ENCODE measurements at regions not wholly inside any gene's neighbourhood (a gene's known extent, or its start where the extent isn't known, plus 50 kb on each side); places are given as distances from the start of the nearest gene placed in this dataset.

- no peaks in the 10 kb centered on the region for H3K27me3 ChIP-seq (ENCODE audit: control insufficient read depth in 3 of 3, insufficient read depth in 3 of 3, low read length in 3 of 3)
- H3K36me3 ChIP-seq (ENCODE audit: control insufficient read depth in 3 of 3, insufficient read depth in 2 of 3, low read depth in 1 of 3, low read length in 3 of 3): no peaks in the 10 kb centered on the region
- H3K27ac ChIP-seq (ENCODE audit: low read depth in 1 of 3, low read length in 2 of 3): no peak overlapping the region
- DNase-seq: no peak
- no peaks in the 10 kb centered on the region for H3K4me1 ChIP-seq (ENCODE audit: control insufficient read depth in 3 of 3, insufficient read depth in 2 of 3, low read depth in 1 of 3, low read length in 2 of 3)
- FAIRE-seq: no peak
- no peaks in the 10 kb centered on the region for H3K9me3 ChIP-seq (ENCODE audit: control insufficient read depth in 2 of 2, insufficient read depth in 1 of 2, low read depth in 1 of 2, low read length in 1 of 2)
- no peak overlapping the region for H3K4me3 ChIP-seq (ENCODE audit: low read depth in 1 of 3, low read length in 3 of 3)
- 14 to 43% (median 32%) methylated on average over 2 of the region's 2 CpGs for WGBS, 3 donors
Measured at GRCh38 chr16:6195966-6196365, 1098.4 kb upstream of the EEF2KMT start.

GRCh38 chr16:6193718-6194117 lies 1096.1 kb upstream of the EEF2KMT start:
- peaks cover 0 to 1% of the 10 kb centered on the region in 2 donors for H3K9me3 ChIP-seq (ENCODE audit: control insufficient read depth in 2 of 2, insufficient read depth in 1 of 2, low read depth in 1 of 2, low read length in 1 of 2)
- no peaks in the 10 kb centered on the region for H3K27me3 ChIP-seq (ENCODE audit: control insufficient read depth in 3 of 3, insufficient read depth in 3 of 3, low read length in 3 of 3)
- H3K27ac ChIP-seq (ENCODE audit: low read depth in 1 of 3, low read length in 2 of 3): no peak overlapping the region
- no peak overlapping the region for H3K4me3 ChIP-seq (ENCODE audit: low read depth in 1 of 3, low read length in 3 of 3)
- DNase-seq (peak; percentile 41 to 54), FAIRE-seq (no peak)
- no peaks in the 10 kb centered on the region for H3K36me3 ChIP-seq (ENCODE audit: control insufficient read depth in 3 of 3, insufficient read depth in 2 of 3, low read depth in 1 of 3, low read length in 3 of 3)
- H3K4me1 ChIP-seq (ENCODE audit: control insufficient read depth in 3 of 3, insufficient read depth in 2 of 3, low read depth in 1 of 3, low read length in 2 of 3): no peaks in the 10 kb centered on the region
- WGBS, 3 donors: 9 to 21% (median 20%) methylated on average over 3 of the region's 3 CpGs

- no peak for FAIRE-seq
- H3K27ac ChIP-seq (ENCODE audit: low read depth in 1 of 3, low read length in 2 of 3): no peak overlapping the region
- peaks cover 0 to 1% of the 10 kb centered on the region in 2 donors for H3K9me3 ChIP-seq (ENCODE audit: control insufficient read depth in 2 of 2, insufficient read depth in 1 of 2, low read depth in 1 of 2, low read length in 1 of 2)
- no peak overlapping the region for H3K4me3 ChIP-seq (ENCODE audit: low read depth in 1 of 3, low read length in 3 of 3)
- H3K36me3 ChIP-seq (ENCODE audit: control insufficient read depth in 3 of 3, insufficient read depth in 2 of 3, low read depth in 1 of 3, low read length in 3 of 3): no peaks in the 10 kb centered on the region
- no peaks in the 10 kb centered on the region for H3K4me1 ChIP-seq (ENCODE audit: control insufficient read depth in 3 of 3, insufficient read depth in 2 of 3, low read depth in 1 of 3, low read length in 2 of 3)
- WGBS, 3 donors: 61 to 80% (median 64%) methylated on average over 5 of the region's 5 CpGs
- no peak for DNase-seq
- H3K27me3 ChIP-seq (ENCODE audit: control insufficient read depth in 3 of 3, insufficient read depth in 3 of 3, low read length in 3 of 3): no peaks in the 10 kb centered on the region
Measured at GRCh38 chr16:6192984-6193383, 1095.4 kb upstream of the EEF2KMT start.

- Histone ChIP-seq H3K9me3 (ENCODE audit: control insufficient read depth in 2 of 2, insufficient read depth in 1 of 2, low read depth in 1 of 2, low read length in 1 of 2) (peaks cover 0 to 1% of the 10 kb centered on the region in 2 donors), H3K4me1 (ENCODE audit: control insufficient read depth in 3 of 3, insufficient read depth in 2 of 3, low read depth in 1 of 3, low read length in 2 of 3) (no peaks in the 10 kb centered on the region), H3K27me3 (ENCODE audit: control insufficient read depth in 3 of 3, insufficient read depth in 3 of 3, low read length in 3 of 3) (no peaks in the 10 kb centered on the region), H3K4me3 (ENCODE audit: low read depth in 1 of 3, low read length in 3 of 3) (no peak overlapping the region), H3K27ac (ENCODE audit: low read depth in 1 of 3, low read length in 2 of 3) (no peak overlapping the region), H3K36me3 (ENCODE audit: control insufficient read depth in 3 of 3, insufficient read depth in 2 of 3, low read depth in 1 of 3, low read length in 3 of 3) (no peaks in the 10 kb centered on the region)
- no peak for DNase-seq
- 70 to 79% (median 79%) methylated on average over 3 of the region's 3 CpGs for WGBS, 3 donors
- no peak for FAIRE-seq
Measured at GRCh38 chr16:6192532-6192931, 1094.9 kb upstream of the EEF2KMT start.

GRCh38 chr16:6190776-6191175 lies 1093.2 kb upstream of the EEF2KMT start:
- Histone ChIP-seq H3K27me3 (ENCODE audit: control insufficient read depth in 3 of 3, insufficient read depth in 3 of 3, low read length in 3 of 3) (no peaks in the 10 kb centered on the region), H3K27ac (ENCODE audit: low read depth in 1 of 3, low read length in 2 of 3) (no peak overlapping the region), H3K4me3 (ENCODE audit: low read depth in 1 of 3, low read length in 3 of 3) (no peak overlapping the region), H3K9me3 (ENCODE audit: control insufficient read depth in 2 of 2, insufficient read depth in 1 of 2, low read depth in 1 of 2, low read length in 1 of 2) (peaks cover 0 to 1% of the 10 kb centered on the region in 2 donors), H3K36me3 (ENCODE audit: control insufficient read depth in 3 of 3, insufficient read depth in 2 of 3, low read depth in 1 of 3, low read length in 3 of 3) (no peaks in the 10 kb centered on the region), H3K4me1 (ENCODE audit: control insufficient read depth in 3 of 3, insufficient read depth in 2 of 3, low read depth in 1 of 3, low read length in 2 of 3) (no peaks in the 10 kb centered on the region)
- FAIRE-seq (no peak), DNase-seq (no peak)
- WGBS, 3 donors: 84 to 90% (median 86%) methylated on average over 7 of the region's 7 CpGs

GRCh38 chr16:6189216-6189615 lies 1091.6 kb upstream of the EEF2KMT start:
- Histone ChIP-seq H3K4me3 (ENCODE audit: low read depth in 1 of 3, low read length in 3 of 3) (no peak overlapping the region), H3K36me3 (ENCODE audit: control insufficient read depth in 3 of 3, insufficient read depth in 2 of 3, low read depth in 1 of 3, low read length in 3 of 3) (no peaks in the 10 kb centered on the region), H3K4me1 (ENCODE audit: control insufficient read depth in 3 of 3, insufficient read depth in 2 of 3, low read depth in 1 of 3, low read length in 2 of 3) (no peaks in the 10 kb centered on the region), H3K27ac (ENCODE audit: low read depth in 1 of 3, low read length in 2 of 3) (no peak overlapping the region), H3K9me3 (ENCODE audit: control insufficient read depth in 2 of 2, insufficient read depth in 1 of 2, low read depth in 1 of 2, low read length in 1 of 2) (peaks cover 0 to 1% of the 10 kb centered on the region in 2 donors), H3K27me3 (ENCODE audit: control insufficient read depth in 3 of 3, insufficient read depth in 3 of 3, low read length in 3 of 3) (no peaks in the 10 kb centered on the region)
- 83 to 85% (median 84%) methylated on average over 9 of the region's 9 CpGs for WGBS, 3 donors
- DNase-seq (no peak), FAIRE-seq (no peak)

- H3K27me3 ChIP-seq (ENCODE audit: control insufficient read depth in 3 of 3, insufficient read depth in 3 of 3, low read length in 3 of 3): no peaks in the 10 kb centered on the region
- no peak overlapping the region for H3K4me3 ChIP-seq (ENCODE audit: low read depth in 1 of 3, low read length in 3 of 3)
- H3K36me3 ChIP-seq (ENCODE audit: control insufficient read depth in 3 of 3, insufficient read depth in 2 of 3, low read depth in 1 of 3, low read length in 3 of 3): no peaks in the 10 kb centered on the region
- 69 to 82% (median 79%) methylated on average over 5 of the region's 5 CpGs for WGBS, 3 donors
- H3K9me3 ChIP-seq (ENCODE audit: control insufficient read depth in 2 of 2, insufficient read depth in 1 of 2, low read depth in 1 of 2, low read length in 1 of 2): no peaks in the 10 kb centered on the region
- H3K4me1 ChIP-seq (ENCODE audit: control insufficient read depth in 3 of 3, insufficient read depth in 2 of 3, low read depth in 1 of 3, low read length in 2 of 3): no peaks in the 10 kb centered on the region
- no peak overlapping the region for H3K27ac ChIP-seq (ENCODE audit: low read depth in 1 of 3, low read length in 2 of 3)
- DNase-seq (no peak), FAIRE-seq (no peak)
Measured at GRCh38 chr16:6177616-6178180, 1080.1 kb upstream of the EEF2KMT start.

- no peaks in the 10 kb centered on the region for H3K36me3 ChIP-seq (ENCODE audit: control insufficient read depth in 3 of 3, insufficient read depth in 2 of 3, low read depth in 1 of 3, low read length in 3 of 3)
- no peaks in the 10 kb centered on the region for H3K4me1 ChIP-seq (ENCODE audit: control insufficient read depth in 3 of 3, insufficient read depth in 2 of 3, low read depth in 1 of 3, low read length in 2 of 3)
- FAIRE-seq (no peak), DNase-seq (no peak)
- no peaks in the 10 kb centered on the region for H3K9me3 ChIP-seq (ENCODE audit: control insufficient read depth in 2 of 2, insufficient read depth in 1 of 2, low read depth in 1 of 2, low read length in 1 of 2)
- H3K27ac ChIP-seq (ENCODE audit: low read depth in 1 of 3, low read length in 2 of 3): no peak overlapping the region
- WGBS, 3 donors: 83 to 92% (median 86%) methylated on average over 5 of the region's 5 CpGs
- H3K4me3 ChIP-seq (ENCODE audit: low read depth in 1 of 3, low read length in 3 of 3): no peak overlapping the region
- no peaks in the 10 kb centered on the region for H3K27me3 ChIP-seq (ENCODE audit: control insufficient read depth in 3 of 3, insufficient read depth in 3 of 3, low read length in 3 of 3)
Measured at GRCh38 chr16:6170022-6170421, 1072.4 kb upstream of the EEF2KMT start.

GRCh38 chr16:6165330-6165979 lies 1067.9 kb upstream of the EEF2KMT start:
- Histone ChIP-seq H3K4me1 (ENCODE audit: control insufficient read depth in 3 of 3, insufficient read depth in 2 of 3, low read depth in 1 of 3, low read length in 2 of 3) (no peaks in the 10 kb centered on the region), H3K4me3 (ENCODE audit: low read depth in 1 of 3, low read length in 3 of 3) (no peak overlapping the region), H3K9me3 (ENCODE audit: control insufficient read depth in 2 of 2, insufficient read depth in 1 of 2, low read depth in 1 of 2, low read length in 1 of 2) (no peaks in the 10 kb centered on the region), H3K36me3 (ENCODE audit: control insufficient read depth in 3 of 3, insufficient read depth in 2 of 3, low read depth in 1 of 3, low read length in 3 of 3) (no peaks in the 10 kb centered on the region), H3K27me3 (ENCODE audit: control insufficient read depth in 3 of 3, insufficient read depth in 3 of 3, low read length in 3 of 3) (no peaks in the 10 kb centered on the region), H3K27ac (ENCODE audit: low read depth in 1 of 3, low read length in 2 of 3) (no peak overlapping the region)
- 40 to 50% (median 46%) methylated on average over 11 of the region's 11 CpGs for WGBS, 3 donors
- DNase-seq: no peak
- FAIRE-seq: no peak

Measured in small intestine (tissue), 7 donors.